ENCODE measurements at regions not wholly inside any gene's neighbourhood (a gene's known extent, or its start where the extent isn't known, plus 50 kb on each side); places are given as distances from the start of the nearest gene placed in this dataset.

DNA sequence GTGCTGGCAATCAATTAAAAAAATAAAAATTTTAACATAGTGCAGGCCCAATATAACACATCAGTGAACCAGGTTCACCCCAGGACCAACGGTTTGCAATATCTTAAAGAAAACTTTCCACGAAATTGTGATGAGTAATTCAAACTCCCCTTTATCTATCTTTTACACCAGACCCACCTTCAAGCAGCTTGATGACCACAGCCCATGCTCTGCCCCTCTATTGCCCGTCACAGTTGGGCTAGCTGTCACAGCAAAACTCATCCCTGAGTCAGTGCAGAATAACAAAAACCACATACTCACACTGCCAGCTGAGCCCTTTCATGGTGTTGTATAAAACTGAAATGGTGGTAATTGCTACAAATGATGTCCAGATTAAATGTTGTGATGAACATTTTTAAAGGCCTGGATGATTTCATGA lies 112.5 kb upstream of the CREB1 start:
- no peak for TF ChIP-seq CTCF (IDR thresholded peaks at IDR 0.05)
- TF ChIP-seq RFX5 (IDR thresholded peaks at IDR 0.05; ENCODE audit: low read length) = no peak
- TF ChIP-seq POLR2AphosphoS5 (IDR thresholded peaks at IDR 0.05; ENCODE audit: low read depth, low read length) = no peak
- TF ChIP-seq, protein P1, sequence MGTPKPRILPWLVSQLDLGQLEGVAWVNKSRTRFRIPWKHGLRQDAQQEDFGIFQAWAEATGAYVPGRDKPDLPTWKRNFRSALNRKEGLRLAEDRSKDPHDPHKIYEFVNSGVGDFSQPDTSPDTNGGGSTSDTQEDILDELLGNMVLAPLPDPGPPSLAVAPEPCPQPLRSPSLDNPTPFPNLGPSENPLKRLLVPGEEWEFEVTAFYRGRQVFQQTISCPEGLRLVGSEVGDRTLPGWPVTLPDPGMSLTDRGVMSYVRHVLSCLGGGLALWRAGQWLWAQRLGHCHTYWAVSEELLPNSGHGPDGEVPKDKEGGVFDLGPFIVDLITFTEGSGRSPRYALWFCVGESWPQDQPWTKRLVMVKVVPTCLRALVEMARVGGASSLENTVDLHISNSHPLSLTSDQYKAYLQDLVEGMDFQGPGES (IDR thresholded peaks at IDR 0.05; ENCODE audit: low read depth, low read length) = no peak
- TF ChIP-seq NFIC (IDR thresholded peaks at IDR 0.05; ENCODE audit: borderline replicate concordance) = no peak
- TF ChIP-seq EP300 (IDR thresholded peaks at IDR 0.05; ENCODE audit: borderline replicate concordance in 1 of 2, low read depth in 1 of 2, low read length in 1 of 2) = no peak
- TF ChIP-seq SMC3 (IDR thresholded peaks at IDR 0.05; ENCODE audit: low read depth, low read length) = no peak
